Activated CD8-positive, alpha-beta T cell treated with anti-CD3 and anti-CD28 coated beads for 36 hours (primary cell): ENCODE measurements at regions not wholly inside any gene's neighbourhood (a gene's known extent, or its start where the extent isn't known, plus 50 kb on each side); places are given as distances from the start of the nearest gene placed in this dataset.
A peak's percentile ranks its signal among the peaks of the same experiment; 100 is the strongest.

ENCODE experiments used
- ATAC-seq: fragments of 200-7000 bp; cut with Tn5 transposase; one replicate; pipeline ENCODE4 v1.10.0; 2021; ENCODE audit warnings: mild to moderate bottlenecking, moderate library complexity
- CTCF ChIA-PET: fragments of 350-600 bp; sonication (Branson Sonifier 250); formaldehyde crosslinking; loops from one replicate; lab custom pipeline; 2021; ENCODE audit warnings: antibody characterized with exemption; lab: Charles Lee
- POLR2A ChIA-PET: fragments of 350-600 bp; sonication (Branson Sonifier 250); formaldehyde crosslinking; loops from one replicate; lab custom pipeline; 2021; ENCODE audit warnings: antibody characterized with exemption; lab: Charles Lee
- DNase-seq: peaks from one replicate; pipeline ENCODE4 v3.0.0-alpha.2; 2020
- H3K27ac Mint-ChIP-seq: one replicate; pipeline ENCODE4 v1.8.0; 2021; ENCODE audit warnings: mild to moderate bottlenecking, mixed read lengths
- H3K27me3 Mint-ChIP-seq: one replicate; pipeline ENCODE4 v1.8.0; 2021; ENCODE audit warnings: mixed read lengths
- H3K36me3 Mint-ChIP-seq: one replicate; pipeline ENCODE4 v1.8.0; 2021; ENCODE audit warnings: low read depth, mixed read lengths
- H3K4me1 Mint-ChIP-seq: one replicate; pipeline ENCODE4 v1.8.0; 2021; ENCODE audit warnings: low read depth, mixed read lengths
- H3K4me3 Mint-ChIP-seq: one replicate; pipeline ENCODE4 v1.8.0; 2021; ENCODE audit warnings: mild to moderate bottlenecking, moderate library complexity, mixed read lengths
- H3K9me3 Mint-ChIP-seq: one replicate; pipeline ENCODE4 v1.8.0; 2021; ENCODE audit warnings: mixed read lengths
- CTCF ChIP-seq: fragments of 200-600 bp; IDR thresholded peaks from one replicate; pipeline ENCODE4 v1.8.0; 2022; ENCODE audit warnings: antibody characterized with exemption, mild to moderate bottlenecking
- intact Hi-C: fragments of 100-400 bp; cut with micrococcal nuclease; formaldehyde crosslinking; loops from one replicate; pipeline ENCODE4 v1.10.0; 2022

- intact Hi-C loops: loop anchor here (10.0 kb wide), 1 partner anchor 729 kb away; no protein-coding TSS in a partner anchor
- ATAC-seq (no peak), DNase-seq (no peak)
- peaks cover 10% of the 10 kb centered on the region for H3K9me3 Mint-ChIP-seq
- H3K36me3 Mint-ChIP-seq: no peaks in the 10 kb centered on the region
- no peak for TF ChIP-seq CTCF
- H3K27me3 Mint-ChIP-seq: peaks cover 24% of the 10 kb centered on the region
- ChIA-PET CTCF (no interaction called here), POLR2A (no interaction called here)
- no peak overlapping the region for H3K27ac Mint-ChIP-seq
- no peak overlapping the region for H3K4me3 Mint-ChIP-seq
- peaks cover 2% of the 10 kb centered on the region for H3K4me1 Mint-ChIP-seq
These were observed 1251.9 kb downstream of the BRD1 start for GRCh38 chr22:48575618-48576332.

- TF ChIP-seq CTCF: peak; percentile 46
- POLR2A ChIA-PET: no interaction called here
- H3K9me3 Mint-ChIP-seq: peaks cover 18% of the 10 kb centered on the region
- CTCF ChIA-PET: no interaction called here
- H3K27me3 Mint-ChIP-seq: peaks cover 26% of the 10 kb centered on the region
- no peak overlapping the region for H3K4me3 Mint-ChIP-seq
- ATAC-seq: peak; percentile 88
- no peak overlapping the region for H3K27ac Mint-ChIP-seq
- peak; percentile 50 for DNase-seq
- H3K4me1 Mint-ChIP-seq: peaks cover 2% of the 10 kb centered on the region
- no peaks in the 10 kb centered on the region for H3K36me3 Mint-ChIP-seq
- intact Hi-C loops: loop anchor here (10.0 kb wide), 1 partner anchor 730 kb away; no protein-coding TSS in a partner anchor
These were observed 1252.7 kb downstream of the BRD1 start for GRCh38 chr22:48574776-48575617.

- DNase-seq (no peak), ATAC-seq (no peak)
- CTCF ChIA-PET: no interaction called here
- intact Hi-C loops: loop anchor here (10.0 kb wide), 1 partner anchor 731 kb away; no protein-coding TSS in a partner anchor
- Mint-ChIP-seq H3K9me3 (peaks cover 21% of the 10 kb centered on the region), H3K36me3 (no peaks in the 10 kb centered on the region), H3K4me1 (peaks cover 2% of the 10 kb centered on the region), H3K27me3 (peaks cover 28% of the 10 kb centered on the region), H3K4me3 (no peak overlapping the region), H3K27ac (no peak overlapping the region)
- TF ChIP-seq CTCF: no peak
- POLR2A ChIA-PET: no interaction called here
These were observed 1253.9 kb downstream of the BRD1 start for GRCh38 chr22:48573766-48574165.

- peaks cover 23% of the 10 kb centered on the region for H3K27me3 Mint-ChIP-seq
- H3K4me3 Mint-ChIP-seq: no peak overlapping the region
- ATAC-seq (no peak), DNase-seq (no peak)
- no peak overlapping the region for H3K27ac Mint-ChIP-seq
- H3K4me1 Mint-ChIP-seq: peaks cover 2% of the 10 kb centered on the region
- POLR2A ChIA-PET: no interaction called here
- TF ChIP-seq CTCF: no peak
- CTCF ChIA-PET: no interaction called here
- H3K9me3 Mint-ChIP-seq: peaks cover 21% of the 10 kb centered on the region
- H3K36me3 Mint-ChIP-seq: no peaks in the 10 kb centered on the region
- intact Hi-C loops: loop anchor here (10.0 kb wide), 1 partner anchor 732 kb away; no protein-coding TSS in a partner anchor
These were observed 1254.7 kb downstream of the BRD1 start for GRCh38 chr22:48572951-48573350.

GRCh38 chr22:48570912-48571311, 1256.8 kb downstream of the BRD1 start:
- DNase-seq (no peak), ATAC-seq (no peak)
- no peak for TF ChIP-seq CTCF
- Mint-ChIP-seq H3K4me3 (no peak overlapping the region), H3K27ac (no peak overlapping the region), H3K36me3 (no peaks in the 10 kb centered on the region), H3K27me3 (peaks cover 24% of the 10 kb centered on the region), H3K9me3 (peaks cover 21% of the 10 kb centered on the region), H3K4me1 (peaks cover 6% of the 10 kb centered on the region)
- CTCF ChIA-PET: no interaction called here
- intact Hi-C loops: loop anchor here (10.0 kb wide), 1 partner anchor 734 kb away; no protein-coding TSS in a partner anchor
- POLR2A ChIA-PET: no interaction called here
